HepG2 (cell line): ENCODE measurements at regions not wholly inside any gene's neighbourhood (a gene's known extent, or its start where the extent isn't known, plus 50 kb on each side); places are given as distances from the start of the nearest gene placed in this dataset.

ENCODE experiments used
- ATAC-seq: fragments of 200-7000 bp; cut with Tn5 transposase; 3 replicates; pipeline ENCODE4 v1.9.1; 2020; ENCODE audit warnings: mild to moderate bottlenecking, moderate library complexity
- BruUV-seq: library from RNA; stranded (reverse); fragments of 400-500 nt; replicated peaks from 2 replicates; lab custom pipeline; 2021; lab: Mats Ljungman, UMichigan
- CTCF ChIA-PET: fragments of 300-600 bp; formaldehyde crosslinking; extraction: SDS; loops from one replicate; lab custom pipeline; 2021; ENCODE audit warnings: low total read pairs, inconsistent platforms, low intra/inter-chr PET ratio; lab: Yijun Ruan, JAX
- POLR2A ChIA-PET: fragments of 350-600 bp; sonication (Branson Sonifier 250); formaldehyde crosslinking; loops from one replicate; lab custom pipeline; 2020; ENCODE audit warnings: antibody characterized with exemption, inconsistent platforms; lab: Yijun Ruan, JAX
- DNase-seq: peaks from one replicate; pipeline ENCODE4 v3.0.0-alpha.2; 2015; ENCODE audit warnings: low spot score
- FAIRE-seq: peaks from 3 replicates; lab custom pipeline; 2011; peaks lifted over from hg19 to GRCh38; lab: Jason Lieb, UNC
- H2AFZ ChIP-seq: one replicate; pipeline ENCODE4 v1.6.1; 2011; ENCODE audit warnings: low read length, inconsistent platforms
- H3K27ac ChIP-seq: fragments of 300-600 bp; 3 replicates; pipeline ENCODE4 v1.8.0; 2011; ENCODE audit warnings: mixed run types, mild to moderate bottlenecking, mixed read lengths, low read length, inconsistent platforms; ENCODE audit not compliant: insufficient read depth; ENCODE audit errors: extremely low read length
- H3K27me3 ChIP-seq, 2 experiments: fragments of 200-600 bp in 1 of 2; 2 replicates in 1 of 2; 3 replicates in 1 of 2; pipeline versions ENCODE4 v1.6.0 to v1.8.0; 2011; ENCODE audit warnings: low read length in 2 of 2, mild to moderate bottlenecking in 2 of 2, moderate library complexity in 2 of 2, inconsistent platforms in 1 of 2; ENCODE audit not compliant: insufficient read depth in 2 of 2, control insufficient read depth in 1 of 2
- H3K36me3 ChIP-seq, 2 experiments: fragments of 200-600 bp in 1 of 2; replicated peaks in 1 of 2; 2 replicates in 1 of 2; 3 replicates in 1 of 2; pipeline versions ENCODE4 v1.5.1 to v1.8.0; 2011; ENCODE audit warnings: low read length in 2 of 2, inconsistent platforms in 1 of 2; ENCODE audit not compliant: insufficient read depth in 2 of 2, control insufficient read depth in 1 of 2
- H3K4me1 ChIP-seq: 2 replicates; pipeline ENCODE4 v1.5.1; 2012; ENCODE audit warnings: low read length, inconsistent platforms; ENCODE audit not compliant: insufficient read depth
- H3K4me2 ChIP-seq: 2 replicates; pipeline ENCODE4 v1.6.0; 2011; ENCODE audit warnings: low read depth, low read length, inconsistent platforms
- H3K4me3 ChIP-seq, 3 experiments: fragments of 200-600 bp in 1 of 3; sonication (generic), shearing (Covaris generic) in 1 of 3; replicated peaks in 1 of 3; 2 replicates each; pipeline ENCODE4 v1.5.1; 2011 to 2016; ENCODE audit warnings: low read length in 3 of 3, inconsistent platforms in 2 of 3, low read depth in 2 of 3, mild to moderate bottlenecking in 2 of 3, control low read depth in 1 of 3, mixed read lengths in 1 of 3; ENCODE audit not compliant: insufficient read depth in 1 of 3
- H3K79me2 ChIP-seq: one replicate; pipeline ENCODE4 v1.6.1; 2011; ENCODE audit warnings: low read length, inconsistent platforms; ENCODE audit not compliant: insufficient read depth
- H3K9ac ChIP-seq: 2 replicates; pipeline ENCODE4 v1.6.0; 2011; ENCODE audit warnings: mild to moderate bottlenecking, low read depth, low read length, inconsistent platforms; ENCODE audit not compliant: insufficient read depth
- H3K9me3 ChIP-seq: 2 replicates; pipeline ENCODE4 v1.5.1; 2012; ENCODE audit warnings: mild to moderate bottlenecking, low read length
- H4K20me1 ChIP-seq: 2 replicates; pipeline ENCODE4 v1.6.0; 2011; ENCODE audit warnings: inconsistent platforms, mild to moderate bottlenecking, low read length, moderate library complexity; ENCODE audit not compliant: insufficient read depth
- BCL6 ChIP-seq: IDR thresholded peaks from 2 replicates; pipeline ENCODE4 v1.6.1; 2016; ENCODE audit warnings: missing genetic modification reagents, missing compliant biosample characterization
- KDM2A ChIP-seq: sonication (generic); formaldehyde crosslinking; IDR thresholded peaks from 2 replicates; pipeline ENCODE4 v1.4.0; 2020; ENCODE audit warnings: low read depth, missing genetic modification reagents, borderline replicate concordance
- NR1H2 ChIP-seq: sonication (generic); formaldehyde crosslinking; IDR thresholded peaks from 2 replicates; pipeline ENCODE4 v1.8.1; 2022; ENCODE audit warnings: low read depth, missing genetic modification reagents, borderline replicate concordance
- PHF21A ChIP-seq: sonication (generic); formaldehyde crosslinking; IDR thresholded peaks from 2 replicates; pipeline ENCODE4 v1.5.0; 2020; ENCODE audit warnings: mild to moderate bottlenecking, missing genetic modification reagents
- POGZ ChIP-seq: sonication (generic); formaldehyde crosslinking; IDR thresholded peaks from 2 replicates; pipeline ENCODE4 v1.4.0; 2020; ENCODE audit warnings: mild to moderate bottlenecking, missing genetic modification reagents
- whole genome bisulfite sequencing: methylation state at CpG from one replicate; pipeline ENCODE4 v1.1.6; 2017; ENCODE audit warnings: low lambda C conversion rate; 5-methylcytosine and 5-hydroxymethylcytosine counted together
- in situ Hi-C: cut with HindIII; loops from 2 replicates; pipeline ENCODE4 v1.10.0; 2017; ENCODE audit warnings: low pct_unique_long_range_greater_than_20kb; ENCODE audit not compliant: extremely low pct_ligation_motif_present
- intact Hi-C: fragments of 100-400 bp; cut with micrococcal nuclease; formaldehyde crosslinking; loops from one replicate; pipeline ENCODE4 v1.10.0; 2022; ENCODE audit not compliant: unreplicated experiment
- TF ChIP-seq, protein P1 (sequence below): sonication (generic); formaldehyde crosslinking; IDR thresholded peaks from 2 replicates; pipeline ENCODE4 v1.4.0; 2020; ENCODE audit warnings: missing genetic modification reagents
- TF ChIP-seq, protein P2 (sequence below): sonication (generic); formaldehyde crosslinking; IDR thresholded peaks from 2 replicates; pipeline ENCODE4 v1.5.0; 2020; ENCODE audit warnings: missing genetic modification reagents, mild to moderate bottlenecking, borderline replicate concordance

DNA sequence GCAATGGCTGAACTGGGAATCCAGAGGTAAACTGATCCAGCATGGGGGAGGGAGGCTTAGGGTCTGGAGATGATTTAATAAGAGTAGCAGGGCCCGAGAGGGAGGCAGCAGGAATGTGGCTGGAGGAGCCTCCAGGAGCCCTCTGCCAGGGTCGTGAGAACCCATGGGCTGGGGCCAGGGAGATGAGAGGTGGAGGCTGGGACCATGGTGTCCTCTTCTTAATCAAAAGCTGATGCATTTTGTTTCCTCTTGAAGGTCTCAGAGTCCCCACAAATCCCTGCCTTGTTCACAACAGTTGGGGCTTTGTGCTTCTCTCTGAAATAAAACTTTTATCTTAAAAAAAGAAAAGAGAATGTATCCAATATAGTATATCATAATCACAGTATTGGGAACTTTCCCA lies 123.7 kb upstream of the ZNF516 start:
- ATAC-seq: no peak
- WGBS: 0% methylated on average over 2 of the region's 2 CpGs
- Histone ChIP-seq H3K4me3 (no peak overlapping the region), H3K9ac (no peak overlapping the region), H3K4me1 (peaks cover 19% of the 10 kb centered on the region), H3K79me2 (no peaks in the 10 kb centered on the region), H2AFZ (no peak overlapping the region), H3K9me3 (no peaks in the 10 kb centered on the region), H3K27me3 (peaks cover 2 to 57% of the 10 kb centered on the region in 2 experiments; a peak in 4 of 5 replicates), H4K20me1 (no peaks in the 10 kb centered on the region), H3K4me2 (no peak overlapping the region), H3K36me3 (no peaks in the 10 kb centered on the region)
- in situ Hi-C loops (no loop called here), intact Hi-C loops (no loop called here)
- CTCF ChIA-PET: no interaction called here
- no peak for DNase-seq
- BruUV-seq: no TSS peak
- POLR2A ChIA-PET: no interaction called here
- TF ChIP-seq KDM2A (CRISPR knock-in tag) (no peak), POGZ (no peak), PHF21A (CRISPR knock-in tag) (no peak)
- TF ChIP-seq, protein P1, sequence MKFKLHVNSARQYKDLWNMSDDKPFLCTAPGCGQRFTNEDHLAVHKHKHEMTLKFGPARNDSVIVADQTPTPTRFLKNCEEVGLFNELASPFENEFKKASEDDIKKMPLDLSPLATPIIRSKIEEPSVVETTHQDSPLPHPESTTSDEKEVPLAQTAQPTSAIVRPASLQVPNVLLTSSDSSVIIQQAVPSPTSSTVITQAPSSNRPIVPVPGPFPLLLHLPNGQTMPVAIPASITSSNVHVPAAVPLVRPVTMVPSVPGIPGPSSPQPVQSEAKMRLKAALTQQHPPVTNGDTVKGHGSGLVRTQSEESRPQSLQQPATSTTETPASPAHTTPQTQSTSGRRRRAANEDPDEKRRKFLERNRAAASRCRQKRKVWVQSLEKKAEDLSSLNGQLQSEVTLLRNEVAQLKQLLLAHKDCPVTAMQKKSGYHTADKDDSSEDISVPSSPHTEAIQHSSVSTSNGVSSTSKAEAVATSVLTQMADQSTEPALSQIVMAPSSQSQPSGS (CRISPR knock-in tag): no peak
- TF ChIP-seq, protein P2, sequence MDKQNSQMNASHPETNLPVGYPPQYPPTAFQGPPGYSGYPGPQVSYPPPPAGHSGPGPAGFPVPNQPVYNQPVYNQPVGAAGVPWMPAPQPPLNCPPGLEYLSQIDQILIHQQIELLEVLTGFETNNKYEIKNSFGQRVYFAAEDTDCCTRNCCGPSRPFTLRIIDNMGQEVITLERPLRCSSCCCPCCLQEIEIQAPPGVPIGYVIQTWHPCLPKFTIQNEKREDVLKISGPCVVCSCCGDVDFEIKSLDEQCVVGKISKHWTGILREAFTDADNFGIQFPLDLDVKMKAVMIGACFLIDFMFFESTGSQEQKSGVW (CRISPR knock-in tag): no peak
- TF ChIP-seq, all 625 proteins: peak for 0
- no peak overlapping the region for H3K27ac ChIP-seq
- no peak for FAIRE-seq

DNA sequence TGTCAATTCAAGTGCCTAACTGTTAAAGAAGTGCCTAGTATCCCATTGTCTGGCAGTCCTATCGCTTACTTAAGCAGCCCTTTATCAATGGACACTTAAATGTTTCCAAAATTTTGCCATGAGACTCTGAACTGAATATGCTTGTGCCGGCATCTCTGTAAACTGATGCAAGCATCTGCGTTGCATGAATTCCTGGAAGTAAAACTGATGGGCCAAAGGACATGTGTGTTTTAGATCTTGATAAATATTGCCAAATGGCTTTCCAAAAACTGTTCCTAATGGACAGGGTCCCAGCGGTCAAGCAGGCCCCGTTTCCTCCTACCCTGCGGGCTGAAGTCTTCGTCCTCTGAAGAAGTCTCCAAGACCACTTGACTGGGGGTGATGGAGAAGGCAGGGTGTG lies 121.3 kb upstream of the ZNF516 start:
- ChIA-PET POLR2A (no interaction called here), CTCF (no interaction called here)
- TF ChIP-seq NR1H2 (CRISPR knock-in tag) (no peak), BCL6 (0 out of 2 replicates have a peak, but pooled peaks have one; percentile 39)
- Histone ChIP-seq H3K9ac (no peak overlapping the region), H3K36me3 (no peaks in the 10 kb centered on the region), H3K4me3 (no peak overlapping the region), H2AFZ (no peak overlapping the region), H3K79me2 (no peaks in the 10 kb centered on the region), H4K20me1 (no peaks in the 10 kb centered on the region), H3K9me3 (no peaks in the 10 kb centered on the region), H3K27me3 (peaks cover 2 to 46% of the 10 kb centered on the region in 2 experiments; a peak in 3 of 5 replicates), H3K4me2 (no peak overlapping the region), H3K4me1 (peaks cover 10% of the 10 kb centered on the region), H3K27ac (no peak overlapping the region)
- FAIRE-seq: no peak
- 16% methylated on average over 7 of the region's 7 CpGs for WGBS
- BruUV-seq: no TSS peak
- in situ Hi-C loops (no loop called here), intact Hi-C loops (no loop called here)
- DNase-seq: no peak
- no peak for ATAC-seq
